ENCODE measurements at regions not wholly inside any gene's neighbourhood (a gene's known extent, or its start where the extent isn't known, plus 50 kb on each side); places are given as distances from the start of the nearest gene placed in this dataset.
A peak's percentile ranks its signal among the peaks of the same experiment; 100 is the strongest.

- no peaks in the 10 kb centered on the region for H3K27me3 ChIP-seq (ENCODE audit: low read depth)
- no peaks in the 10 kb centered on the region for H3K4me1 ChIP-seq
- no peaks in the 10 kb centered on the region for H3K36me3 ChIP-seq (replicated peaks)
- H3K9me3 ChIP-seq, result no peaks in the 10 kb centered on the region
- in situ Hi-C loops (cut with MboI; ENCODE audit: low sequenced_read_pairs), result no loop called here
- DNase-seq (ENCODE audit: low spot score in 2 of 2), result no peak
- H3K4me3 ChIP-seq, result no peak overlapping the region
Measured at GRCh38 chr20:51120868-51121267, 98.0 kb upstream of the KCNG1 start.

- in situ Hi-C loops (cut with MboI; ENCODE audit: low sequenced_read_pairs), result no loop called here
- no peaks in the 10 kb centered on the region for H3K9me3 ChIP-seq
- H3K27me3 ChIP-seq (ENCODE audit: low read depth), result no peaks in the 10 kb centered on the region
- no peaks in the 10 kb centered on the region for H3K36me3 ChIP-seq (replicated peaks)
- H3K4me1 ChIP-seq, result no peaks in the 10 kb centered on the region
- no peak overlapping the region for H3K4me3 ChIP-seq
- no peak for DNase-seq (ENCODE audit: low spot score in 2 of 2)
Measured at GRCh38 chr20:51120438-51120837, 97.5 kb upstream of the KCNG1 start.

- no peak for DNase-seq (ENCODE audit: low spot score in 2 of 2)
- Histone ChIP-seq H3K4me3 (no peak overlapping the region), H3K27me3 (ENCODE audit: low read depth) (no peaks in the 10 kb centered on the region), H3K36me3 (replicated peaks) (no peaks in the 10 kb centered on the region), H3K9me3 (no peaks in the 10 kb centered on the region), H3K4me1 (no peaks in the 10 kb centered on the region)
- in situ Hi-C loops (cut with MboI; ENCODE audit: low sequenced_read_pairs), result no loop called here
Measured at GRCh38 chr20:51119914-51120313, 97.0 kb upstream of the KCNG1 start.

GRCh38 chr20:51118985-51119527, 96.1 kb upstream of the KCNG1 start:
- no peaks in the 10 kb centered on the region for H3K36me3 ChIP-seq (replicated peaks)
- H3K4me1 ChIP-seq, result no peaks in the 10 kb centered on the region
- in situ Hi-C loops (cut with MboI; ENCODE audit: low sequenced_read_pairs), result no loop called here
- no peak overlapping the region for H3K4me3 ChIP-seq
- no peak for DNase-seq (ENCODE audit: low spot score in 2 of 2)
- no peaks in the 10 kb centered on the region for H3K9me3 ChIP-seq
- H3K27me3 ChIP-seq (ENCODE audit: low read depth), result no peaks in the 10 kb centered on the region

- no peaks in the 10 kb centered on the region for H3K27me3 ChIP-seq (ENCODE audit: low read depth)
- no peaks in the 10 kb centered on the region for H3K4me1 ChIP-seq
- H3K36me3 ChIP-seq (replicated peaks), result no peaks in the 10 kb centered on the region
- in situ Hi-C loops (cut with MboI; ENCODE audit: low sequenced_read_pairs), result no loop called here
- H3K4me3 ChIP-seq, result no peak overlapping the region
- no peak for DNase-seq (ENCODE audit: low spot score in 2 of 2)
- no peaks in the 10 kb centered on the region for H3K9me3 ChIP-seq
Measured at GRCh38 chr20:51118216-51118615, 95.3 kb upstream of the KCNG1 start.

- Histone ChIP-seq H3K4me1 (no peaks in the 10 kb centered on the region), H3K27me3 (ENCODE audit: low read depth) (no peaks in the 10 kb centered on the region), H3K36me3 (replicated peaks) (no peaks in the 10 kb centered on the region), H3K9me3 (no peaks in the 10 kb centered on the region), H3K4me3 (no peak overlapping the region)
- in situ Hi-C loops (cut with MboI; ENCODE audit: low sequenced_read_pairs), result no loop called here
- DNase-seq (ENCODE audit: low spot score in 2 of 2), result no peak
Measured at GRCh38 chr20:51116765-51117686, 94.1 kb upstream of the KCNG1 start.

GRCh38 chr20:51111290-51111689, 88.4 kb upstream of the KCNG1 start:
- Histone ChIP-seq H3K36me3 (replicated peaks) (no peaks in the 10 kb centered on the region), H3K9me3 (no peaks in the 10 kb centered on the region), H3K4me1 (0 out of 2 replicates have a peak, but pooled peaks cover 2% of the 10 kb centered on the region), H3K4me3 (no peak overlapping the region), H3K27me3 (ENCODE audit: low read depth) (peaks cover 19% of the 10 kb centered on the region)
- in situ Hi-C loops (cut with MboI; ENCODE audit: low sequenced_read_pairs), result no loop called here
- DNase-seq (ENCODE audit: low spot score in 2 of 2), result no peak

- Histone ChIP-seq H3K36me3 (replicated peaks) (no peaks in the 10 kb centered on the region), H3K27me3 (ENCODE audit: low read depth) (peaks cover 21% of the 10 kb centered on the region), H3K4me3 (no peak overlapping the region), H3K4me1 (0 out of 2 replicates have a peak, but pooled peaks cover 3% of the 10 kb centered on the region), H3K9me3 (no peaks in the 10 kb centered on the region)
- DNase-seq (ENCODE audit: low spot score in 2 of 2), result no peak
- in situ Hi-C loops (cut with MboI; ENCODE audit: low sequenced_read_pairs), result no loop called here
Measured at GRCh38 chr20:51108638-51109363, 85.9 kb upstream of the KCNG1 start.

- 0 out of 2 replicates have a peak, but pooled peaks cover 3% of the 10 kb centered on the region for H3K4me1 ChIP-seq
- in situ Hi-C loops (cut with MboI; ENCODE audit: low sequenced_read_pairs), result no loop called here
- no peak overlapping the region for H3K4me3 ChIP-seq
- H3K27me3 ChIP-seq (ENCODE audit: low read depth), result peaks cover 22% of the 10 kb centered on the region
- H3K36me3 ChIP-seq (replicated peaks), result no peaks in the 10 kb centered on the region
- peak; percentile 41 to 54 for DNase-seq (ENCODE audit: low spot score in 2 of 2)
- H3K9me3 ChIP-seq, result no peaks in the 10 kb centered on the region
Measured at GRCh38 chr20:51106011-51106410, 83.1 kb upstream of the KCNG1 start.

GRCh38 chr20:51104960-51105920, 82.3 kb upstream of the KCNG1 start:
- DNase-seq (ENCODE audit: low spot score in 2 of 2), result no peak
- peaks cover 14% of the 10 kb centered on the region for H3K27me3 ChIP-seq (ENCODE audit: low read depth)
- in situ Hi-C loops (cut with MboI; ENCODE audit: low sequenced_read_pairs), result no loop called here

GRCh38 chr20:51100617-51101016, 77.7 kb upstream of the KCNG1 start:
- DNase-seq (ENCODE audit: low spot score in 2 of 2), result no peak
- H3K4me1 ChIP-seq, result no peaks in the 10 kb centered on the region
- peaks cover 4% of the 10 kb centered on the region; the same call in 1 of the 2 replicates for H3K27me3 ChIP-seq (ENCODE audit: low read depth)
- no peaks in the 10 kb centered on the region for H3K36me3 ChIP-seq (replicated peaks)
- in situ Hi-C loops (cut with MboI; ENCODE audit: low sequenced_read_pairs), result no loop called here
- no peaks in the 10 kb centered on the region for H3K9me3 ChIP-seq
- no peak overlapping the region for H3K4me3 ChIP-seq

More at GRCh38 chr20:51104960-51105920, 82.3 kb upstream of the KCNG1 start:
- Histone ChIP-seq H3K4me1 (0 out of 2 replicates have a peak, but pooled peaks cover 3% of the 10 kb centered on the region), H3K4me3 (no peak overlapping the region), H3K36me3 (replicated peaks) (no peaks in the 10 kb centered on the region), H3K9me3 (no peaks in the 10 kb centered on the region)

GRCh38 chr20:51098284-51098810, 75.4 kb upstream of the KCNG1 start:
- H3K4me1 ChIP-seq, result no peaks in the 10 kb centered on the region
- H3K4me3 ChIP-seq, result no peak overlapping the region
- no peaks in the 10 kb centered on the region for H3K36me3 ChIP-seq (replicated peaks)
- no peaks in the 10 kb centered on the region for H3K9me3 ChIP-seq
- no peak for DNase-seq (ENCODE audit: low spot score in 2 of 2)
- peaks cover 3% of the 10 kb centered on the region for H3K27me3 ChIP-seq (ENCODE audit: low read depth)
- in situ Hi-C loops (cut with MboI; ENCODE audit: low sequenced_read_pairs), result no loop called here

Data from HAP-1 (cell line).